ENCODE measurements at regions not wholly inside any gene's neighbourhood (a gene's known extent, or its start where the extent isn't known, plus 50 kb on each side); places are given as distances from the start of the nearest gene placed in this dataset.
"Not testable (repeated sequence)": the region's sequence is repeated elsewhere in the genome, so short reads cannot be mapped to it uniquely, and the experiment has no call there.

DNA sequence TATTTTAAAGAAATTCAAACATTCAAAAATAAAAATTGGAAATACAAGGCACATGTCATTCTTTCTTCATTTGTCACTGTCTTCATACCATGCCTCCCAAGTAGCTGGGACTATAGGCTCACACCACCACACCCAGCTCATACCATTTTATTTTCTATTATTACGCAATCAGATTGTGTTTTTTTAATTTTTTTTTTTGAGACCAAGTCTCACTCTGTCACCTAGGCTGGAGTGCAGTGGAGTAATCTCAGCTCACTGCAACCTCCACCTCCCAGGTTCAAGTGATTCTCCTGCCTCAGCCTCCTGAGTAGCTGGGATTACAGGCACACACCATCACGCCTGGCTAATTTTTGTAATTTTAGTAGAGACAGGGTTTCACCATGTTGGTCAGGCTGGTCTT lies 526.1 kb downstream of the DTWD2 start:
- not testable (repeated sequence) for DNase-seq

GRCh38 chr5:118461436-118461835 lies 526.9 kb downstream of the DTWD2 start:
- DNase-seq = no peak

- DNase-seq = no peak
Measured at GRCh38 chr5:118459490-118459889, 528.9 kb downstream of the DTWD2 start.

DNA sequence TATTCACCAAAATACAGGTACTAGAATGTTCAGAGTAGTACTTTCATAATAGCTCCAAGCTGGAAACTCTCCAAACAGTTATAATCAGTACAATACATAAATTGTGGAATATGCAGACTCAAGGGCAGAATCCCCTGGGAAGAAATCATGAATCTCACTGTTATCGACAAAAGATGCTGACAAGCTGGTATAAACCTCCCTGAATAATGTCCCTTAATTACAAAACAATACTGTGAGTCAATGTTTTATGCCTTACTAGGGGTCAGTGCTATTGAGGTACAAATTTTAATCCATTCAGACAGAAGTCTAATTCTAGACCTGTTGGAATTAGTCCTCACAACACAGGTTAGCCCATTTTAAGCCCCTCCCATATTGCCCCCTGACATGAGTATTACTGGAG lies 532.3 kb downstream of the DTWD2 start:
- DNase-seq = no peak

GRCh38 chr5:118451697-118452247 lies 536.6 kb downstream of the DTWD2 start:
- DNase-seq = no peak

DNA sequence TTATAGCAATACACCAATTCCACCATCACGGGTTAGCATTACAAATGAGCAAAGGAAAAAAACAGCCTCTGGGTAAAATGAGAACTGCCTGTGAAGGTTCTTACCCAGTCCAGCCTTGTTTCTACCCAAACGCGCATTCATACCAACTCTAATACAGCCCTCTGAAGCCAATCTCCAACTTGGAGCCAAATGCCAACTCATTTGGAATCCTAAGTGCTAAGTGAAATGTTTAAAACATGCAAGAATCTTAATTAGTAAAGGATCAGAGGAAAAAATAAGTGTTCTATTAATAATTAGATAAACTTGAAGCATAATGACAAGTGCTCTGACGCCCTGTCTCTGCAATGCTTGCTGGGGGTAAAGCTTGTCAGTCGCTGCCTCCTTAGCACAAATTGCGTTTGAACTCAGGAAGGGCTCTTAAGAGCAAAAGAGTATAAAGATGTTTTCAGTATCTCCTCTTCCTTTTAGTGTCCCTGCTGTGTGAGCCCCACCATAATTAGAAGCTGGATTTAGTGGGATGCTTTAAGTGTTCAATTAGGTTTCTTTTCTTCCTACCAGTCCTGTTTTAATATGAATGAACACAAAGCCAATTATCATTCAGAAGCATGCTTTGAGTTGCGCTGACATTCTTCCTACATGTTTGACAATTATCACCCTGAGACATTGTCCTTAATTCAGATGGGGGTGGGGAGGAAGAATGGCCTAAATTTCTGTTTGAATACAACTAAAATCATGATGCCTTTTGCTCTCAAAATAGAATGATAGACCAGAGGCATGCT lies 537.6 kb downstream of the DTWD2 start:
- DNase-seq = no peak

DNA sequence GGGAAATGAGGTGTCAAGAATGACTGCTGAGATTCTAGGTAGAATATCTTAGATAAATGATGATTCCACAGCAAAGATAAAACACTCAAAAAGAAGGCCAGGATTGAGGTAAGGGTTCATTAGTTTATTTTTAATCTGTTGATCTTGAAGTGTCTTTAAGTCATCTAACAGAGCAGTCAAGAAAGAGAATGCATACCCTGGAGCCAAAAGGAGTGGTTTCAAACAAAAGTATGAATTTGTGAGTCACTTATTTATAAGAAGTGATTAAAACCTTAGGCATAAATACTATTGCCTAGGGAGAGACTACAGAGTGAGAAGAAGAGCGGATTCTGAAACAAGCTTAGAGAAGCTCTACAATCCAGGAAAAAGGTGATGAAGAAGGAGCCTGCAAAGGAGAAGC lies 541.0 kb downstream of the DTWD2 start:
- no peak for DNase-seq

DNA sequence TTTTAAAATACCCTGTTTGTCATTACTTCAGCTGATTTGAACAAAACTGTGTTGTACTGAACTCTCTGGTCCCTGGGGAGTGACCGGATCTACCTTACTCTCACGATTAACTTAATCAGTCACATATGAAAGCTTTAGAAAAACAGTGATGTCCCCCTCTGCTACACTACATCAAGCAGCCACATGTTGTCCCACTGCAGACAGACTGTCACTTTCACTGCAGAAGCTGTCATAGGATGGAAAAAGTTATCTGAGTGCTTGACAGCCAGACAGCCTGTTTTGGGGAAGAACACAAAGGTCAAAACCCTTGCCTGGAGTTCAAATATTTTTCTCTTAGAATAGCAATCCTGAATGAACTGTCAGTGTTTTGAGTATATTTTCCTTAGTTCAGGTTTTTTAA lies 546.4 kb downstream of the DTWD2 start:
- DNase-seq = no peak

DNA sequence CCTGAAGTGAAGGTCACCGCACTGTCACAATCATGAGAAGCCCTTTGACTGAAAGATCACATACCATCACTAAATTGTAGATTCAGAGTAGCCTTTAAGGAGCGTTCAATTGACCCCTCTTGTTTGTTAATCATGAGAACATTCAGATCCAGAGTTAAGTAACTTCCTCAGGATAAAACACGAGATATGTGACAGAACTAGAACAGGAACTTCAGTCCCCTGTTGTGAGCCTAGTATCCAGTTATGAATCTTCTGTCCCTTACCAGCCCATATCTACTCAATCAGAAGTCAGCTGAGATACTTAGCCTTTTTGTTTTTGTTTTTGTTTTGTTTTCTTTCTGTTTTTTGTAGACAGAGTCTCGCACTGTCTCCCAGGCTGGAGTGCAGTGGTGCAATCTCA lies 547.3 kb downstream of the DTWD2 start:
- DNase-seq = no peak

- no peak for DNase-seq
Measured at GRCh38 chr5:118440496-118440895, 547.9 kb downstream of the DTWD2 start.

GRCh38 chr5:118439831-118440230 lies 548.5 kb downstream of the DTWD2 start:
- DNase-seq = no peak

- DNase-seq = no peak
Measured at GRCh38 chr5:118435131-118435530, 553.2 kb downstream of the DTWD2 start.

- DNase-seq = no peak
Measured at GRCh38 chr5:118434522-118434921, 553.8 kb downstream of the DTWD2 start.

GRCh38 chr5:118430076-118430475 lies 558.3 kb downstream of the DTWD2 start:
- DNase-seq = no peak

DNA sequence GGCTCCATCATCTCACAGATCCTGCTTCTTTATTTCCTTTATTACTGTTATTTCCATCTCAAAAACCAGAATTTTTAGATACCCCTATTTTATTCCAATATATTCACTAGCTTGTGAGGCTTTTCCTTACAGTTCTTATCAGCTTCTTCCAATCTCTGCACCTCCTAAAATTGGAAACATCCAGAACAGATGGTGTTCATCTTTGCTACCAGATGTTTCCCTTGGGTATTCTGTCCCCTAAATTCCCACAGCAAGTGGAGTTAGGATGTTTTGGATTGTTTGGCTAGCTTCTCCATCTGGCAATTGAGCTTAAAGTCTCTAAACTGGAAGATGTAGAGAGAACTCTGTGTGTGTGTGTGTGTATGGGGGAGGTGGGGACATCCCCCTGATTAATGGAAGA lies 580.4 kb downstream of the DTWD2 start:
- DNase-seq = no peak

- no peak for DNase-seq
Measured at GRCh38 chr5:118405650-118406061, 582.7 kb downstream of the DTWD2 start.

GRCh38 chr5:118397236-118397635 lies 591.1 kb downstream of the DTWD2 start:
- DNase-seq = no peak

DNA sequence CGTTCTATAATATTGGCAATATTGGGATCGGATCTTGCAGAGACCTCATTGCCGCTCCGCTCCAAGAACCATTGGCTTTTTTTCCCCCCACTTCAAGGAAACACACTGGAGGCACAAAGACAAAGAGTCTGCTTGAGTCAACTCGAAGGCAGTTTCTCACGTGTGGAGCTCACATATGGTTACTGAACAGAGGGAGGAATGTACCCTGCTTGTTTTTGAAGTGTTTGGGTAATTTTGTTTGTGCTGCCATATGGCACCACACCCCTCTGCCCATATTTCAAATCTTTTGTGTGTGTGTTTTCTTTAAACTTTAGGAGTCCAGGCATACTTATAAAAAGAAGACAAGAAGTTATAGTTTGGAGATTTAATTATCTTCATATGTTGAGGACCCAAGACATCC lies 595.9 kb downstream of the DTWD2 start:
- no peak for DNase-seq

GRCh38 chr5:118382931-118383330 lies 605.4 kb downstream of the DTWD2 start:
- not testable (repeated sequence) for DNase-seq

GRCh38 chr5:118379470-118379869 lies 608.9 kb downstream of the DTWD2 start:
- no peak for DNase-seq

DNA sequence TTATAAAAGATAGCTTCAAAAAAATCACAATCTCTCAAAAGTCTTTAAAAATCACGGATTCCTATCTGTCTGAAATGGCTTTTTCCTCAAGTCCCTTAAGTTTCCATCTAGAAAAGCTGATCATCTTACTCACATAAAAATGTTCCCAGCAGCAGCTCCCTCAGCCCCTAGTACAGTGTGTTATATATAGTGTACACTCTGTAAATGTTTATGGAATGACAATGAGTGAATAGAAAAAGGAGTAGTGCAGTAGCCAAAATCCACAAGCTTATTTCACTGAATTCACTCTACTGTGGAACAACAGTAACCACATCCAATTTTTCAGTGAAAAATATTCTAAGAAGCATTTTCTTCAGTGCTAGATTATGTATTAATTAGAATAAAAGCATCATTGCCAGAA lies 609.4 kb downstream of the DTWD2 start:
- no peak for DNase-seq

DNA sequence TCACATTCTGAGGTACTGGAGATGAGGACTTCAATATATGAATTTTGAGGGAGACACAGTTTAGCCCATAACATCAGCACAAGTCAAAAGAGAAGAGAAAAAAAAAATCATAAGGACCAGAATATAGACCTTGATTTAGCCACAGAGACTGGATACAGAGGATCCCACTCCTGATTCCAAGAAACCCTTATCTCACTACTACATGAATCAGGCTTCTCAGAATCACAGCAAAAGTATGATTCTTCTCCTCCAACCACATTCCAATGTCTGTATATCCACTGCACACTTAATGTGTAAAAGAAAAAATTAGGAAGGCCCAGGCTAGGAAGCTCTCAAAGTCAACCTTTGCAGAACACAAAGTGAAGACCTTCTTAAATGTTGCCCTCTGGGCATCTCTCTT lies 610.9 kb downstream of the DTWD2 start:
- no peak for DNase-seq

- DNase-seq = no peak
Measured at GRCh38 chr5:118371973-118372831, 616.1 kb downstream of the DTWD2 start.

GRCh38 chr5:118366429-118366828 lies 621.9 kb downstream of the DTWD2 start:
- DNase-seq = no peak
